ENCODE measurements at regions not wholly inside any gene's neighbourhood (a gene's known extent, or its start where the extent isn't known, plus 50 kb on each side); places are given as distances from the start of the nearest gene placed in this dataset.

DNA sequence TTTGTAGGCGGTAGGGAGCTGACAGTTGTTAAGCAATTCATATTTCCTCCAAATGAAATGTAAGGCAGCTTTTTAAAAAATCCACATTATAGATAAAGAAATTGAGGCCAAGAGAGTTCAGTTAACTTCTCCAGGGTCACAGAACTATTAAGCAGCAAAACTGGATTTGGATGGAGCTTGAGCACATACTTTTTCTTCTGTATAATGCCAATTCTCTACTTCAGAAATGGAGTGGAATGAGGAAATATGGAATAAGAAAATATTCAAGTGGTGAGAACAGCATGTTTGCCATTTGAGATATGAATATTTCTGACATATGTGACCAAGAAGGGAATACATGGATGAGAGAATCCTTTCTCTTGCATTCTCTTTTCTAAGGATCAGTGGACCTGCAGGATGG is 233.1 kb downstream of the FOXG1 start:
- no peak for TF ChIP-seq HDAC2 (IDR thresholded peaks at IDR 0.05; ENCODE audit: borderline replicate concordance in 1 of 2, low read depth in 2 of 2, low read length in 2 of 2)
- TF ChIP-seq EGR1 (IDR thresholded peaks at IDR 0.05; ENCODE audit: borderline replicate concordance, low read depth, low read length) = no peak
